MM.1S (cell line): ENCODE measurements at regions not wholly inside any gene's neighbourhood (a gene's known extent, or its start where the extent isn't known, plus 50 kb on each side); places are given as distances from the start of the nearest gene placed in this dataset.

Experiments used
- DNase-seq: peaks from one replicate; pipeline ENCODE4 v3.0.0-alpha.2; 2015
- H2AFZ ChIP-seq: fragments of 300-600 bp; sonication (generic); 2 replicates; pipeline ENCODE4 v1.6.0; 2016; ENCODE audit warnings: antibody characterized with exemption, low read length
- H3F3A ChIP-seq: fragments of 300-600 bp; sonication (generic); 2 replicates; pipeline ENCODE4 v1.6.1; 2016; ENCODE audit warnings: mild to moderate bottlenecking, antibody characterized with exemption, low read length, moderate library complexity, mixed read lengths; ENCODE audit not compliant: insufficient read depth
- H3K27ac ChIP-seq: fragments of 300-600 bp; sonication (generic); 2 replicates; pipeline ENCODE4 v1.5.1; 2016; ENCODE audit warnings: mild to moderate bottlenecking, low read length
- H3K27me3 ChIP-seq: fragments of 300-600 bp; sonication (generic); replicated peaks from 2 replicates; pipeline ENCODE4 v1.6.0; 2016; ENCODE audit warnings: low read length; ENCODE audit not compliant: insufficient read depth
- H3K36me3 ChIP-seq: fragments of 300-600 bp; sonication (generic); replicated peaks from 2 replicates; pipeline ENCODE4 v1.6.1; 2016; ENCODE audit warnings: mild to moderate bottlenecking, low read length, mixed read lengths; ENCODE audit not compliant: insufficient read depth
- H3K4me1 ChIP-seq: fragments of 300-600 bp; sonication (generic); 2 replicates; pipeline ENCODE4 v1.6.1; 2016; ENCODE audit warnings: low read length, mixed read lengths
- H3K4me2 ChIP-seq: fragments of 300-600 bp; sonication (generic); 2 replicates; pipeline ENCODE4 v1.6.0; 2016; ENCODE audit warnings: low read depth, low read length
- H3K4me3 ChIP-seq: fragments of 300-600 bp; sonication (generic); 2 replicates; pipeline ENCODE4 v1.5.1; 2016; ENCODE audit warnings: low read length, mixed read lengths
- H3K79me2 ChIP-seq: fragments of 300-600 bp; sonication (generic); 2 replicates; pipeline ENCODE4 v1.6.1; 2016; ENCODE audit warnings: mixed run types, low read length, mixed read lengths
- H3K9ac ChIP-seq: fragments of 300-600 bp; sonication (generic); 2 replicates; pipeline ENCODE4 v1.6.1; 2016; ENCODE audit warnings: low read length, mixed read lengths
- H3K9me2 ChIP-seq: fragments of 300-600 bp; sonication (generic); replicated peaks from 2 replicates; pipeline ENCODE4 v1.6.1; 2016; ENCODE audit warnings: mild to moderate bottlenecking, low read length, mixed read lengths; ENCODE audit not compliant: insufficient read depth
- H3K9me3 ChIP-seq: fragments of 300-600 bp; sonication (generic); replicated peaks from 2 replicates; pipeline ENCODE4 v1.6.1; 2016; ENCODE audit warnings: mild to moderate bottlenecking, low read length, mixed read lengths; ENCODE audit not compliant: insufficient read depth
- H4K20me1 ChIP-seq: fragments of 300-600 bp; sonication (generic); 2 replicates; pipeline ENCODE4 v1.6.1; 2016; ENCODE audit warnings: mild to moderate bottlenecking, low read length, moderate library complexity, mixed read lengths; ENCODE audit not compliant: insufficient read depth
- CTCF ChIP-seq: fragments of 300-600 bp; sonication (generic); IDR thresholded peaks from 2 replicates; pipeline ENCODE4 v1.5.1; 2016; ENCODE audit warnings: antibody characterized with exemption, low read length, mixed read lengths
- EZH2 ChIP-seq: fragments of 300-600 bp; sonication (generic); optimal IDR thresholded peaks from 2 replicates; pipeline ENCODE3; 2017; ENCODE audit warnings: low read depth, mild to moderate bottlenecking, antibody characterized with exemption, low read length, mixed read lengths
- EZH2phosphoT487 ChIP-seq: fragments of 300-600 bp; sonication (generic); IDR thresholded peaks from 2 replicates; pipeline ENCODE4 v1.6.1; 2018; ENCODE audit warnings: antibody characterized with exemption, low read length

- H3K9ac ChIP-seq = no peak overlapping the region
- H3K27ac ChIP-seq = no peak overlapping the region
- no peak overlapping the region for H3K4me3 ChIP-seq
- no peak overlapping the region for H3K4me2 ChIP-seq
- no peaks in the 10 kb centered on the region for H3K4me1 ChIP-seq
- no peak for DNase-seq
- H3K9me2 ChIP-seq = no peaks in the 10 kb centered on the region
- H3K9me3 ChIP-seq = no peaks in the 10 kb centered on the region
- H2AFZ ChIP-seq = no peak overlapping the region
- TF ChIP-seq EZH2 (no peak), CTCF (no peak), EZH2phosphoT487 (no peak)
- H4K20me1 ChIP-seq = no peaks in the 10 kb centered on the region
- H3K79me2 ChIP-seq = no peaks in the 10 kb centered on the region
- no peaks in the 10 kb centered on the region for H3F3A ChIP-seq
- no peaks in the 10 kb centered on the region for H3K36me3 ChIP-seq
- no peaks in the 10 kb centered on the region for H3K27me3 ChIP-seq
Measured at GRCh38 chr2:16335604-16335930, 330.1 kb downstream of the CYRIA start.

GRCh38 chr2:16334886-16335603 lies 330.6 kb downstream of the CYRIA start:
- no peak overlapping the region for H3K9ac ChIP-seq
- H3K36me3 ChIP-seq = no peaks in the 10 kb centered on the region
- no peak overlapping the region for H3K4me3 ChIP-seq
- H3K27me3 ChIP-seq = no peaks in the 10 kb centered on the region
- no peaks in the 10 kb centered on the region for H3K4me1 ChIP-seq
- H3K4me2 ChIP-seq = no peak overlapping the region
- no peak overlapping the region for H3K27ac ChIP-seq
- no peaks in the 10 kb centered on the region for H4K20me1 ChIP-seq
- no peaks in the 10 kb centered on the region for H3K9me3 ChIP-seq
- no peaks in the 10 kb centered on the region for H3K79me2 ChIP-seq
- no peaks in the 10 kb centered on the region for H3K9me2 ChIP-seq
- no peak overlapping the region for H2AFZ ChIP-seq
- TF ChIP-seq EZH2 = no peak
- TF ChIP-seq CTCF = no peak
- no peak for TF ChIP-seq EZH2phosphoT487
- no peak for DNase-seq
- no peaks in the 10 kb centered on the region for H3F3A ChIP-seq

- Histone ChIP-seq H3K4me3 (no peak overlapping the region), H3K79me2 (no peaks in the 10 kb centered on the region), H3F3A (no peaks in the 10 kb centered on the region), H4K20me1 (no peaks in the 10 kb centered on the region), H3K9ac (no peak overlapping the region), H3K27me3 (no peaks in the 10 kb centered on the region), H3K4me1 (no peaks in the 10 kb centered on the region), H3K9me2 (no peaks in the 10 kb centered on the region), H3K9me3 (no peaks in the 10 kb centered on the region), H3K36me3 (no peaks in the 10 kb centered on the region), H3K4me2 (no peak overlapping the region), H2AFZ (no peak overlapping the region), H3K27ac (no peak overlapping the region)
- TF ChIP-seq EZH2phosphoT487 (no peak), CTCF (no peak), EZH2 (no peak)
- DNase-seq = no peak
Measured at GRCh38 chr2:16334366-16334765, 331.3 kb downstream of the CYRIA start.
